GM23248 (cell line): ENCODE measurements at regions not wholly inside any gene's neighbourhood (a gene's known extent, or its start where the extent isn't known, plus 50 kb on each side); places are given as distances from the start of the nearest gene placed in this dataset.

Source experiments
- EZH2 ChIP-seq: fragments of 200-600 bp; sonication (generic); IDR thresholded peaks from 2 replicates; pipeline ENCODE4 v1.6.1; 2018; ENCODE audit warnings: antibody characterized with exemption, mild to moderate bottlenecking; ENCODE audit not compliant: insufficient read depth, poor library complexity, severe bottlenecking
- EZH2phosphoT487 ChIP-seq: fragments of 200-600 bp; sonication (generic); IDR thresholded peaks from 2 replicates; pipeline ENCODE4 v1.6.1; 2018; ENCODE audit warnings: antibody characterized with exemption, moderate library complexity, mild to moderate bottlenecking, low read depth; ENCODE audit not compliant: insufficient read depth

DNA sequence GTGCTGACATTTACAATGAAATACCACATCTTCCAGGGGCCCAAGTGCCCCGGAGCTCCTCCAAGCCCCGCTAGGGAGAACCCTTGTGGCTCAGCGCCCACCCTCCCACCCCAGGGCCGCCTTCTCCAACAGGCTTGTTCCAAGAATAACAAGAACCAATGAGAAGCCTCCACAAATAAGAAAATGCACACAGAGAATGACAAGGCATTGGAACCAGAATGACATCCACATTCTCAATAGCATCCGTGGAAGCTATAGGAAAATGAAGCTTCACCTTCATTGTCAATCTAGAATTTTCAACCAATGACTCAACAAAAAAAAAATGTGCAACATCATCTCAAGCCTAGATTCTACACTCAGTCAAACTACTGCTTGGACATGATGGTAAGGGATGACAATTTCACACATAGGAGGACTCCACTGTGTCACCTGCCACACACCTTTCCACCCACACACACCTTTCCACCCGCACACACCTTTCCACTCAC, 50.4 kb upstream of the PPP2R2D start:
- TF ChIP-seq EZH2, result no peak
- no peak for TF ChIP-seq EZH2phosphoT487
